Activated CD8-positive, alpha-beta T cell treated with anti-CD3 and anti-CD28 coated beads, Interleukin-2, amount 10 ng/mL, durations not matched to agents 7 days and 5 days (primary cell): ENCODE measurements at regions not wholly inside any gene's neighbourhood (a gene's known extent, or its start where the extent isn't known, plus 50 kb on each side); places are given as distances from the start of the nearest gene placed in this dataset.

Experiments
- ATAC-seq: fragments of 150-1000 bp; cut with Tn5 transposase; one replicate; pipeline ENCODE4 v1.10.0; 2021; ENCODE audit warnings: moderate library complexity
- CTCF ChIA-PET: fragments of 350-600 bp; sonication (Branson Sonifier 250); formaldehyde crosslinking; loops from one replicate; lab custom pipeline; 2021; ENCODE audit warnings: antibody characterized with exemption; lab: Charles Lee
- POLR2A ChIA-PET: fragments of 350-600 bp; sonication (Branson Sonifier 250); formaldehyde crosslinking; loops from one replicate; lab custom pipeline; 2021; ENCODE audit warnings: antibody characterized with exemption; lab: Charles Lee
- DNase-seq: peaks from one replicate; pipeline ENCODE4 v3.0.0-alpha.2; 2020
- H3K27ac Mint-ChIP-seq: one replicate; pipeline ENCODE4 v1.8.0; 2021; ENCODE audit warnings: mild to moderate bottlenecking, mixed read lengths
- H3K27me3 Mint-ChIP-seq: one replicate; pipeline ENCODE4 v1.8.0; 2021; ENCODE audit warnings: low read depth, mixed read lengths
- H3K36me3 Mint-ChIP-seq: one replicate; pipeline ENCODE4 v1.8.0; 2021; ENCODE audit warnings: low read depth, mixed read lengths
- H3K4me1 Mint-ChIP-seq: one replicate; pipeline ENCODE4 v1.8.0; 2021; ENCODE audit warnings: low read depth, mixed read lengths
- H3K4me3 Mint-ChIP-seq: one replicate; pipeline ENCODE4 v1.8.0; 2021; ENCODE audit warnings: mild to moderate bottlenecking, mixed read lengths
- H3K9me3 Mint-ChIP-seq: one replicate; pipeline ENCODE4 v1.8.0; 2022; ENCODE audit warnings: mixed read lengths; ENCODE audit not compliant: insufficient read depth

GRCh38 chr2:150698016-150698661, 210.7 kb upstream of the RND3 start:
- H3K27me3 Mint-ChIP-seq: no peaks in the 10 kb centered on the region
- ATAC-seq (no peak), DNase-seq (no peak)
- no peak overlapping the region for H3K4me3 Mint-ChIP-seq
- H3K27ac Mint-ChIP-seq: no peak overlapping the region
- no peaks in the 10 kb centered on the region for H3K9me3 Mint-ChIP-seq
- ChIA-PET POLR2A (no interaction called here), CTCF (no interaction called here)
- no peaks in the 10 kb centered on the region for H3K4me1 Mint-ChIP-seq
- no peaks in the 10 kb centered on the region for H3K36me3 Mint-ChIP-seq

DNA sequence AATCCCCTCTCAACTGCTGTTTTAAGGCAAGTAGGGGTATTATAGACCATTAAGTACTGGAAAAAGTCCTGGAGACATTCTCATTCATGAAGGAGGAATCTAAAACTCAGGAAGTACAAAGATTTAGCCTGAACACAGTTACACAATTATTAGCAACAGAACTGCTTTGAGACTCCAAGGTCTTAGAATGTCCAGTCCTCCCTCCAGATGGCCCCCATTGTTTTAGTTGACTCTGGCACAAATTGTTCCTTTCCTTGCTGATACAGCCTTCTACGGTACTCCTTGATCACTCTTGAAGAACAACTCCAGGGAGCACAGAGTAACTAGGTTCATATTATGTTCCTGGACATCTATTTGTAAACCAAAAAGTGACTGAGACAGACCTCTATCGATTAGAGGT, 210.1 kb upstream of the RND3 start:
- ChIA-PET CTCF (no interaction called here), POLR2A (no interaction called here)
- Mint-ChIP-seq H3K27me3 (no peaks in the 10 kb centered on the region), H3K4me1 (no peaks in the 10 kb centered on the region), H3K4me3 (no peak overlapping the region), H3K36me3 (no peaks in the 10 kb centered on the region), H3K9me3 (no peaks in the 10 kb centered on the region), H3K27ac (no peak overlapping the region)
- ATAC-seq (no peak), DNase-seq (no peak)

GRCh38 chr2:150695451-150696135, 208.1 kb upstream of the RND3 start:
- H3K9me3 Mint-ChIP-seq: no peaks in the 10 kb centered on the region
- POLR2A ChIA-PET: no interaction called here
- no peak overlapping the region for H3K4me3 Mint-ChIP-seq
- H3K4me1 Mint-ChIP-seq: no peaks in the 10 kb centered on the region
- no peaks in the 10 kb centered on the region for H3K27me3 Mint-ChIP-seq
- DNase-seq: no peak
- CTCF ChIA-PET: no interaction called here
- H3K27ac Mint-ChIP-seq: no peak overlapping the region
- ATAC-seq: no peak
- no peaks in the 10 kb centered on the region for H3K36me3 Mint-ChIP-seq

DNA sequence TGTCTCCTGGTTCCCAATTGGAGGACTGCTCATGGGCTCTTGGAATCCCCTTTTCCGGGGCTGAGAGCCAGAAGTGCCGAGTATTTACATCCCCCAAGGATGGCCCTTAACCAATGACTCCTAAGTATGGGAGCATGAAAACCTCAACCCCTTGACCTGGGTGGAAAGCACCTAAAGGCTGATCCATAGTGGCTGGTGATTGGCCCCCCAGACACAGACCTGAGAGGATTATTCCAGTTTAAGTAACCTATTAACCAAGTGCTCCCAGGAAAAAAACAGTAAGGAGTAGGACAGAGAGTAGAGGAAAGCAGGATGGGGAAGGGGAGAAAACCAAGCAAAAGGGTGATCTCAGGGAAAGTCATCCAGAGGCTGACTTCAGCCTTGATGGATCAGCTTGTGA, 206.1 kb upstream of the RND3 start:
- no peak overlapping the region for H3K4me3 Mint-ChIP-seq
- no peaks in the 10 kb centered on the region for H3K4me1 Mint-ChIP-seq
- no peaks in the 10 kb centered on the region for H3K36me3 Mint-ChIP-seq
- ATAC-seq (no peak), DNase-seq (no peak)
- H3K9me3 Mint-ChIP-seq: no peaks in the 10 kb centered on the region
- no peaks in the 10 kb centered on the region for H3K27me3 Mint-ChIP-seq
- POLR2A ChIA-PET: no interaction called here
- H3K27ac Mint-ChIP-seq: no peak overlapping the region
- CTCF ChIA-PET: no interaction called here

DNA sequence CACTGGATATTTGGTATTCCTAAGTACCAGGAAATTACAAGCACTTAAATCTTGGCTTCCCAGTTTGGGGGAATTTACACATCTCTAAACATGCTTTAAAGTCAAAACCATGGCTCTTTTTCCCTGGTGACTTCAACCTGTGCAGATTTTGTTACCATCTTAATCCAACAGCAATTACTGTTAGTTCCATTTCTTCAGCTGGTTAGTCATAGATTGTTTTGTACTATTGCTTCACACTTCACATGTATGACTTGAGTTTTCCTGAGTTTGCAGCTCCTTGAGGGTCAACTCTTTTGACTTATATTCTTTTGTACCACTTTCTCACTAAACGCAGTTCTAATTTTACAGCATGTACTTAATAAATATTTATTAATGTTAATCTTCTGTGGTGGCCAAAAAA, 203.4 kb upstream of the RND3 start:
- no peaks in the 10 kb centered on the region for H3K27me3 Mint-ChIP-seq
- ChIA-PET POLR2A (no interaction called here), CTCF (no interaction called here)
- no peaks in the 10 kb centered on the region for H3K4me1 Mint-ChIP-seq
- DNase-seq (no peak), ATAC-seq (no peak)
- no peak overlapping the region for H3K4me3 Mint-ChIP-seq
- no peaks in the 10 kb centered on the region for H3K36me3 Mint-ChIP-seq
- no peaks in the 10 kb centered on the region for H3K9me3 Mint-ChIP-seq
- no peak overlapping the region for H3K27ac Mint-ChIP-seq

DNA sequence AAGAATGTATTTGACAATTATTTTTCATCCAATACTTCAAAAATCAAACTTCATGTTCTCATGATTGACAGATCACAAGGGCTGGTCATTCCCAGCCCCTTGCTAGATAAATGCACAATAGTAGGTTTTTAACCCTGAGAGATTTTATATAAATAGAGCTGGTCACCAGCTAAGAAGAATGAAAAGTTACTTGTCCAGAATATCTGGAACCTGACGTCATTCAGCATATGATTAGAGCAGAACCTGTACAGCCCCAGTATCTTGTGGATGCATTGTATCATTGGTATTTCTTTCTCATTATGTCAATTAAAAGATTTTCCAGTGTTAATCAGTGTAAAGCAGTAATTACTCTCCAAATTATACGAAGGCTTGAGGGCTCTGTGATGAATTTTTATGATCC, 202.8 kb upstream of the RND3 start:
- ChIA-PET POLR2A (no interaction called here), CTCF (no interaction called here)
- H3K27ac Mint-ChIP-seq: no peak overlapping the region
- H3K9me3 Mint-ChIP-seq: no peaks in the 10 kb centered on the region
- no peak overlapping the region for H3K4me3 Mint-ChIP-seq
- no peak for DNase-seq
- no peaks in the 10 kb centered on the region for H3K36me3 Mint-ChIP-seq
- no peaks in the 10 kb centered on the region for H3K4me1 Mint-ChIP-seq
- no peaks in the 10 kb centered on the region for H3K27me3 Mint-ChIP-seq
- ATAC-seq: no peak

DNA sequence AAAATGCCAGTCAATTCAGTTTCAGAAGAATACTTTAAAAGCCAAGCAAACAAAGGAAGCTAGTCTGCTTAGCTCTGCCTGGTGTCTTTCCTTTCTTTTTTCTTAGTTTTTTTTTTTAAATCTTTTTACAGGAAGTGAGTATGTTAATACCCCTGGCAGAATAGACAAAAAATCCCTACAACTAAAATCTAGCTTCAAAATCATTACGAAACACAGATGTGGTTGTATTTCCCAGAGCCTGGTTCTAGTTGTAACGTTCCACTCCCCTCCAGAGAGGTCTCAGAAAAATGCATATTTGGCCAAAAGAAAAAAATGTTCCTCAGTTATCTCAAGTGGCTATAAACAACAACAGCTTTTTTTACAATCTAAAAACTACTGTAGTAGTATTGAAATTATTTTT, 202.1 kb upstream of the RND3 start:
- H3K4me1 Mint-ChIP-seq: no peaks in the 10 kb centered on the region
- H3K9me3 Mint-ChIP-seq: no peaks in the 10 kb centered on the region
- no peaks in the 10 kb centered on the region for H3K27me3 Mint-ChIP-seq
- H3K36me3 Mint-ChIP-seq: no peaks in the 10 kb centered on the region
- ChIA-PET CTCF (no interaction called here), POLR2A (no interaction called here)
- no peak overlapping the region for H3K4me3 Mint-ChIP-seq
- ATAC-seq (no peak), DNase-seq (no peak)
- no peak overlapping the region for H3K27ac Mint-ChIP-seq

- Mint-ChIP-seq H3K4me1 (no peaks in the 10 kb centered on the region), H3K27me3 (no peaks in the 10 kb centered on the region), H3K27ac (no peak overlapping the region), H3K4me3 (no peak overlapping the region), H3K36me3 (no peaks in the 10 kb centered on the region), H3K9me3 (no peaks in the 10 kb centered on the region)
- no peak for DNase-seq
- ChIA-PET POLR2A (no interaction called here), CTCF (no interaction called here)
- ATAC-seq: no peak
Observed at GRCh38 chr2:150688016-150688415, 200.5 kb upstream of the RND3 start.

GRCh38 chr2:150686391-150686790, 198.9 kb upstream of the RND3 start:
- DNase-seq (no peak), ATAC-seq (no peak)
- Mint-ChIP-seq H3K27ac (no peak overlapping the region), H3K36me3 (no peaks in the 10 kb centered on the region), H3K4me3 (no peak overlapping the region), H3K4me1 (no peaks in the 10 kb centered on the region), H3K9me3 (no peaks in the 10 kb centered on the region), H3K27me3 (no peaks in the 10 kb centered on the region)
- ChIA-PET POLR2A (no interaction called here), CTCF (no interaction called here)

- POLR2A ChIA-PET: no interaction called here
- no peaks in the 10 kb centered on the region for H3K9me3 Mint-ChIP-seq
- H3K4me1 Mint-ChIP-seq: no peaks in the 10 kb centered on the region
- no peak for ATAC-seq
- H3K27me3 Mint-ChIP-seq: no peaks in the 10 kb centered on the region
- CTCF ChIA-PET: no interaction called here
- no peak overlapping the region for H3K27ac Mint-ChIP-seq
- H3K36me3 Mint-ChIP-seq: no peaks in the 10 kb centered on the region
- no peak overlapping the region for H3K4me3 Mint-ChIP-seq
- no peak for DNase-seq
Observed at GRCh38 chr2:150681120-150681804, 193.8 kb upstream of the RND3 start.

DNA sequence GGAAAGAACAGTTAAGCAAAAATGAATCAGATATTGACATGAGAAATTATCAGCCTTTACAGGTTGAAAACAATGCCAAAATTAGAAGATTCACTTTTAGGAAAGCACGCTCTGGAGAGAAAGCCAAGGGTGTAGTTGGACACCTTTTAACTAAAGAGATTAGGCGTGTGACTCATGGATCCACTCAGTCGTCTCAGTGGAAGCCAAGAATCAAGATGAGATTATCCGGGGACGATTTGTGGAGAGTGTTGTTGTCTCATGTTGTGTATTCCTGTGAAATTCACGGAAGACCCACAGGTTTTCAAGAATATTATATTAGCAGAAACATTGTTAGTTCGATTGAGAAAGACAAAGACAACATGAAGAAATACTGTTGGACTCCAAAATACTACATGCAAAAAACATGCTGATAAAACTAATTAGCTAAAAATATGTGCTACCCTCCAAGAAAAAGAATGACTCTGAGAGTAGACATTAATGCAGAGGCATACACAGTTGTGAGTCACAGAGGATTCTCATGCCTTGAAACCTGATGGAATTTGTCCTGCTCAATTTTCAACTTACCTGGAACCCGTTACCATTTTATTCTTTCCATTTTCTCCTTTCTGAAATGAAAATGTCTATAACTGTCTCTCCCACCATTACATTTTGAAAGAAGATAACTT, 192.1 kb upstream of the RND3 start:
- POLR2A ChIA-PET: no interaction called here

DNA sequence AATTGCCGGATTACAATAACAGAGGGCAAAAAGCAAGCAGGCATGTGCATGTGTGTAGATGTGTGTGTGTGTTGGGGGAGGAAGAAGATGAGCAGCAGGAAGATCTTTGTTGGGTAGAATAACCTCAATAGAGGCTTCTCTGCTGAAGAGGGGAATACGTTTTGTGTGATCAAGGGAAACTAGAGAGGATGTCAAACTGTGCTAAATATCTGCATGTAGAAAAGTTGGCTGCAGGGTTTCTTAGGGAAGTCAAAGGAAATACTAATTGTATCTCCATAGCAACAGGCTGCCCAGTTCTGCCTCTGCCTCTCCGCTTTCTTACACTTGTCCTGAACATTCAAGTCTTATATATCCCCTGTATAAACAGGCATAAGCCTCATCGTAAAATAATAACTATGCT, 190.1 kb upstream of the RND3 start:
- DNase-seq: no peak
- no peaks in the 10 kb centered on the region for H3K9me3 Mint-ChIP-seq
- H3K4me3 Mint-ChIP-seq: no peak overlapping the region
- H3K27ac Mint-ChIP-seq: no peak overlapping the region
- no peaks in the 10 kb centered on the region for H3K36me3 Mint-ChIP-seq
- ChIA-PET CTCF (no interaction called here), POLR2A (no interaction called here)
- ATAC-seq: no peak
- H3K4me1 Mint-ChIP-seq: no peaks in the 10 kb centered on the region
- H3K27me3 Mint-ChIP-seq: no peaks in the 10 kb centered on the region

More for the DNA sequence above, 192.1 kb upstream of the RND3 start:
- H3K4me1 Mint-ChIP-seq: no peaks in the 10 kb centered on the region
- H3K27me3 Mint-ChIP-seq: no peaks in the 10 kb centered on the region
- no peaks in the 10 kb centered on the region for H3K36me3 Mint-ChIP-seq
- no peak overlapping the region for H3K27ac Mint-ChIP-seq
- no peak overlapping the region for H3K4me3 Mint-ChIP-seq
- CTCF ChIA-PET: no interaction called here
- DNase-seq (no peak), ATAC-seq (no peak)
- no peaks in the 10 kb centered on the region for H3K9me3 Mint-ChIP-seq
